ENCODE measurements at regions not wholly inside any gene's neighbourhood (a gene's known extent, or its start where the extent isn't known, plus 50 kb on each side); places are given as distances from the start of the nearest gene placed in this dataset.
A peak's percentile ranks its signal among the peaks of the same experiment; 100 is the strongest.
"Not testable (repeated sequence)": the region's sequence is repeated elsewhere in the genome, so short reads cannot be mapped to it uniquely, and the experiment has no call there.

DNA sequence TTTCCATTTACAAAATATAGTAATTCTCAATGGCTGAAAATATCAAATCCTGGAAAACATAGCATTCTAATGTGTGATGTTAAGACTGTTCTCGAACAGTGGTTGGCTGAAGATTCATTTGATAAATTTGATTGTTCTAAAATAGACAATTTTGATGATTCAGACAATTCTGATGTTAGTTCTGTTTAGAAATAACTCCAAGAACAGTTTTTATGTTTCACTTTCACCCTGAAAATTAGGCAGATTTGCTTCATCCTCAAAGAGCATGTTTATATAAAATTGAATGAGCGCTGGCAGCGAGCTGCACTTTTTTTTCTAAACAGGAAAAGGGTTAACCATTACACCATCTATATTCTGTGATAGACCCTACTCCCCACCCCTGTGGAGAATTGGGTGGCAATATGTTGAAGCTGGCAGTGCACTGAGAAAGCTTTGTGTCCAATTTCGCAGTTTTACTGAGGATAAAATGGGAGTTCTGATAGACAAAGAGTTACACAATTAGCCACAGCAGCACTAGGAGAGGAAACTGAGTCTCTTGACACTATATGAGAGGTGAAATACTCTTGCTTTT lies 69.6 kb upstream of the TMED7 start:
- no peaks in the 10 kb centered on the region for H3K9me3 ChIP-seq
- no peak overlapping the region for H3K27ac ChIP-seq (replicated peaks in 1 of 4)
- H3K4me1 ChIP-seq: no peaks in the 10 kb centered on the region
- WGBS: 65% methylated on average over 4 of the region's 4 CpGs
- no peak for DNase-seq (ENCODE audit: extremely low spot score)
- intact Hi-C loops (cut with DNase I): no loop called here
- no peak overlapping the region for H3K4me3 ChIP-seq
- no peak for TF ChIP-seq EP300 (IDR thresholded peaks at IDR 0.05)
- no peak for TF ChIP-seq POLR2A (IDR thresholded peaks at IDR 0.05; ENCODE audit: low read depth)
- TF ChIP-seq POLR2AphosphoS5 (IDR thresholded peaks at IDR 0.05): no peak
- TF ChIP-seq CTCF (IDR thresholded peaks at IDR 0.05): no peak
- no peaks in the 10 kb centered on the region for H3K27me3 ChIP-seq
- no peaks in the 10 kb centered on the region for H3K36me3 ChIP-seq

DNA sequence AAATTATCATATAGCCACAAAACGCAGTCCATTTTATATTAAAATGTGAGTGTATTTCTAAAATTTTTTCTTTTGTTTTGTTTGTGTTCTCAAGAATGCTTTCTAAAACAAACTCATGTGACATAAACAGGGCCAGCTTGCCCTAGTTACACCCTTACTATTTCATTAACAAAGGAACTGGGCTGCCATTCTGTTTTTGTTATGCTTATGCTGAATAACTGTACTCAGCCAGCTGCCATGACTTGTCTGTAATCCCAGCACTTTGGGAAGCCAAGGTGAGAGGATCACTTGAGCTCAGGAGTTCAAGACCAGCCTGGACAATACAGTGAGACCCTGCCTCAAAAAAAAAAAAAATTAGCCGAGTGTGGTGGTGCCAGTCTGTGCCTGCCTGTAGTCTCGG lies 66.0 kb upstream of the TMED7 start:
- H3K27me3 ChIP-seq; H3K9me3 ChIP-seq; DNase-seq (ENCODE audit: extremely low spot score); H3K27ac ChIP-seq (replicated peaks in 1 of 4); H3K4me3 ChIP-seq; H3K36me3 ChIP-seq; H3K4me1 ChIP-seq; intact Hi-C loops (cut with DNase I): not testable (repeated sequence)
- 93% methylated on average over 3 of the region's 3 CpGs for WGBS

DNA sequence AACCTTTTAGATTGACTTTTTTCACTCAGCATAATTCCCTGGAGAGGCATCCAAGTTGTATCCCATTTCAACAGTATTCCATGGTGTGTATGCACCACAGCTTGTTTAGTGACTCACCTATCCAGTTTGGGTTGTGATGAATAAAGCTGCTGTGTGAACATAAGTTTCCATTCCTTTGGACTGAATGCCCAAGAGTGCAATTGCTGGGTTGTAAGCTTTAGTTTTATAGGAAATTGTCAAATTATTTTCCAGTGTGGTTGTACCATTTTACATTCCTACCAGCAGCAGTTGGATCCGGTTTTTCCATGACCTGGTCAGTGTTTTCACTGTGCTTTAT lies 60.9 kb upstream of the TMED7 start:
- Histone ChIP-seq H3K27ac (replicated peaks in 1 of 4) (peak overlapping the region in 2 of 4 donors; percentile 38 to 39), H3K9me3 (no peaks in the 10 kb centered on the region), H3K4me3 (no peak overlapping the region), H3K4me1 (peaks cover 0 to 25% (median 23%) of the 10 kb centered on the region in 4 donors), H3K36me3 (no peaks in the 10 kb centered on the region), H3K27me3 (no peaks in the 10 kb centered on the region)
- intact Hi-C loops (cut with DNase I): no loop called here
- no peak for TF ChIP-seq EP300 (IDR thresholded peaks at IDR 0.05)
- no peak for TF ChIP-seq POLR2A (IDR thresholded peaks at IDR 0.05; ENCODE audit: low read depth)
- TF ChIP-seq POLR2AphosphoS5 (IDR thresholded peaks at IDR 0.05): no peak
- no peak for TF ChIP-seq CTCF (IDR thresholded peaks at IDR 0.05)
- DNase-seq (ENCODE audit: extremely low spot score): no peak
- WGBS: 53% methylated on average over 1 of the region's 1 CpG

DNA sequence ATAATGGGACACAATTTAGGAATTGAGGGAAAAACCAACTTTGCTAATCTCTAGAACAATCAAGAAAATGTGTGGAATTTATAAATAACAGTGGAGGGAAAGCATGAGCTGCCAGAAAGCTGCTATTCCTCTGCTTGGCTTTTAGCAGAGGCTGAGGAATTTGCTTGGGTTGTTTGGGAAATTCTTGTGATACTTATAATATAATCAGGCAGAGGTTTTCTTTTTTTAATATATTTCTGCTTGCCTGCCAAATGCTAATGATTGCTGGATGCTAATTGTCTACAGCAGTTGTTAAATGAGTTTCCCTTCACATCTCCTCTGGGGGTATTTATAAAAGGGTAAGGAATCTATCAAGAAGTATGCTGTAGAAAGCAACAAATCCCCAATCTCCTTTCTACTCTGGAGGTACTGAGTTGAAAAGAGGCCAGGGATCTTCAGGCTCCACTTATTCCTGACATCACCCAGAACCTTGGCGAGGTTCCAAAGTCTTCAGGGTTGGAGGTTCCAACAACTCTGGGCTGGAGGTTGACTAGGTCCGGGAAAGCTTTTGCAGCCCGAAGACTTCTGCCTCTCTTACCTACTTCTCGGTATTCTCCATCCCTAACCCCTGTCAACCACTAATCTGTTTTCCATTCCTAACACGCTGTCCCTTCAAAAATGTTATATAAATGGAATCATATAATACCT lies 60.4 kb upstream of the TMED7 start:
- Histone ChIP-seq H3K4me1 (peaks cover 0 to 25% (median 23%) of the 10 kb centered on the region in 4 donors), H3K27me3 (no peaks in the 10 kb centered on the region), H3K36me3 (no peaks in the 10 kb centered on the region), H3K27ac (replicated peaks in 1 of 4) (peak overlapping the region in 3 of 4 donors; percentile 2 to 39 (median 38)), H3K9me3 (no peaks in the 10 kb centered on the region), H3K4me3 (no peak overlapping the region)
- intact Hi-C loops (cut with DNase I): no loop called here
- no peak for DNase-seq (ENCODE audit: extremely low spot score)
- 12% methylated on average over 5 of the region's 5 CpGs for WGBS
- TF ChIP-seq EP300 (IDR thresholded peaks at IDR 0.05): no peak
- TF ChIP-seq POLR2AphosphoS5 (IDR thresholded peaks at IDR 0.05): no peak
- TF ChIP-seq POLR2A (IDR thresholded peaks at IDR 0.05; ENCODE audit: low read depth): no peak

GRCh38 chr5:115685490-115685889 lies 59.7 kb upstream of the TMED7 start:
- H3K27me3 ChIP-seq: no peaks in the 10 kb centered on the region
- H3K27ac ChIP-seq (replicated peaks in 1 of 4): peak overlapping the region in 1 of 4 donors; percentile 39
- intact Hi-C loops (cut with DNase I): no loop called here
- H3K36me3 ChIP-seq: no peaks in the 10 kb centered on the region
- H3K9me3 ChIP-seq: no peaks in the 10 kb centered on the region
- peaks cover 0 to 25% (median 23%) of the 10 kb centered on the region in 4 donors for H3K4me1 ChIP-seq
- no peak for DNase-seq (ENCODE audit: extremely low spot score)
- no peak overlapping the region for H3K4me3 ChIP-seq
- 40% methylated on average over 2 of the region's 2 CpGs for WGBS
- TF ChIP-seq CTCF (IDR thresholded peaks at IDR 0.05) (no peak), EP300 (IDR thresholded peaks at IDR 0.05) (no peak), POLR2AphosphoS5 (IDR thresholded peaks at IDR 0.05) (no peak), POLR2A (IDR thresholded peaks at IDR 0.05; ENCODE audit: low read depth) (no peak)

Measured in esophagus muscularis mucosa (tissue), 4 donors.